ENCODE measurements at regions not wholly inside any gene's neighbourhood (a gene's known extent, or its start where the extent isn't known, plus 50 kb on each side); places are given as distances from the start of the nearest gene placed in this dataset.

- in situ Hi-C loops (cut with MboI; ENCODE audit: low pct_unique_long_range_greater_than_20kb, low sequenced_read_pairs, unreplicated experiment): no loop called here
- no peak for DNase-seq (ENCODE audit: low spot score)
- TF ChIP-seq CTCF (IDR thresholded peaks at IDR 0.05; ENCODE audit: extremely low read depth, insufficient read depth, missing control alignments): no peak
Observed at GRCh38 chr9:72431036-72431435, 66.0 kb upstream of the ZFAND5 start.

- no peak for DNase-seq (ENCODE audit: low spot score)
- in situ Hi-C loops (cut with MboI; ENCODE audit: low pct_unique_long_range_greater_than_20kb, low sequenced_read_pairs, unreplicated experiment): no loop called here
- no peak for TF ChIP-seq CTCF (IDR thresholded peaks at IDR 0.05; ENCODE audit: extremely low read depth, insufficient read depth, missing control alignments)
Observed at GRCh38 chr9:72428329-72428728, 63.3 kb upstream of the ZFAND5 start.

GRCh38 chr9:72427801-72428200 lies 62.8 kb upstream of the ZFAND5 start:
- in situ Hi-C loops (cut with MboI; ENCODE audit: low pct_unique_long_range_greater_than_20kb, low sequenced_read_pairs, unreplicated experiment): no loop called here
- DNase-seq (ENCODE audit: low spot score): no peak
- no peak for TF ChIP-seq CTCF (IDR thresholded peaks at IDR 0.05; ENCODE audit: extremely low read depth, insufficient read depth, missing control alignments)

GRCh38 chr9:72424131-72424530 lies 59.1 kb upstream of the ZFAND5 start:
- in situ Hi-C loops (cut with MboI; ENCODE audit: low pct_unique_long_range_greater_than_20kb, low sequenced_read_pairs, unreplicated experiment): no loop called here
- TF ChIP-seq CTCF (IDR thresholded peaks at IDR 0.05; ENCODE audit: extremely low read depth, insufficient read depth, missing control alignments): no peak

GRCh38 chr9:72422214-72422613 lies 57.2 kb upstream of the ZFAND5 start:
- no peak for TF ChIP-seq CTCF (IDR thresholded peaks at IDR 0.05; ENCODE audit: extremely low read depth, insufficient read depth, missing control alignments)
- DNase-seq (ENCODE audit: low spot score): no peak
- in situ Hi-C loops (cut with MboI; ENCODE audit: low pct_unique_long_range_greater_than_20kb, low sequenced_read_pairs, unreplicated experiment): no loop called here

More at GRCh38 chr9:72424131-72424530, 59.1 kb upstream of the ZFAND5 start:
- DNase-seq (ENCODE audit: low spot score): no peak

GRCh38 chr9:72420783-72421182 lies 55.8 kb upstream of the ZFAND5 start:
- in situ Hi-C loops (cut with MboI; ENCODE audit: low pct_unique_long_range_greater_than_20kb, low sequenced_read_pairs, unreplicated experiment): no loop called here

More at GRCh38 chr9:72420783-72421182, 55.8 kb upstream of the ZFAND5 start:
- DNase-seq (ENCODE audit: low spot score): no peak
- TF ChIP-seq CTCF (IDR thresholded peaks at IDR 0.05; ENCODE audit: extremely low read depth, insufficient read depth, missing control alignments): no peak

Measured in GM13977 (cell line).